ENCODE measurements at regions not wholly inside any gene's neighbourhood (a gene's known extent, or its start where the extent isn't known, plus 50 kb on each side); places are given as distances from the start of the nearest gene placed in this dataset.

- Mint-ChIP-seq H3K27me3 (ENCODE audit: insufficient read depth, unreplicated experiment) (no peaks in the 10 kb centered on the region), H3K9me3 (ENCODE audit: unreplicated experiment) (peaks cover 9% of the 10 kb centered on the region), H3K36me3 (ENCODE audit: insufficient read depth, unreplicated experiment) (no peaks in the 10 kb centered on the region), H3K4me1 (ENCODE audit: low read depth, unreplicated experiment) (no peaks in the 10 kb centered on the region), H3K4me3 (ENCODE audit: unreplicated experiment) (no peak overlapping the region), H3K27ac (ENCODE audit: unreplicated experiment) (no peak overlapping the region)
- Histone ChIP-seq H3K4me1 (peaks cover 5% of the 10 kb centered on the region; the same call in 1 of the 2 replicates), H3K27me3 (replicated peaks; ENCODE audit: control insufficient read depth, insufficient read depth, low read length) (no peaks in the 10 kb centered on the region), H3K9me3 (no peaks in the 10 kb centered on the region), H3K4me3 (ENCODE audit: low read depth, low read length) (no peak overlapping the region), H3K36me3 (ENCODE audit: control insufficient read depth, insufficient read depth, low read length) (no peaks in the 10 kb centered on the region)
- intact Hi-C loops (cut with micrococcal nuclease; ENCODE audit: unreplicated experiment): no loop called here
- no TSS peak for BruUV-seq (replicated peaks)
- TF ChIP-seq, protein P1, sequence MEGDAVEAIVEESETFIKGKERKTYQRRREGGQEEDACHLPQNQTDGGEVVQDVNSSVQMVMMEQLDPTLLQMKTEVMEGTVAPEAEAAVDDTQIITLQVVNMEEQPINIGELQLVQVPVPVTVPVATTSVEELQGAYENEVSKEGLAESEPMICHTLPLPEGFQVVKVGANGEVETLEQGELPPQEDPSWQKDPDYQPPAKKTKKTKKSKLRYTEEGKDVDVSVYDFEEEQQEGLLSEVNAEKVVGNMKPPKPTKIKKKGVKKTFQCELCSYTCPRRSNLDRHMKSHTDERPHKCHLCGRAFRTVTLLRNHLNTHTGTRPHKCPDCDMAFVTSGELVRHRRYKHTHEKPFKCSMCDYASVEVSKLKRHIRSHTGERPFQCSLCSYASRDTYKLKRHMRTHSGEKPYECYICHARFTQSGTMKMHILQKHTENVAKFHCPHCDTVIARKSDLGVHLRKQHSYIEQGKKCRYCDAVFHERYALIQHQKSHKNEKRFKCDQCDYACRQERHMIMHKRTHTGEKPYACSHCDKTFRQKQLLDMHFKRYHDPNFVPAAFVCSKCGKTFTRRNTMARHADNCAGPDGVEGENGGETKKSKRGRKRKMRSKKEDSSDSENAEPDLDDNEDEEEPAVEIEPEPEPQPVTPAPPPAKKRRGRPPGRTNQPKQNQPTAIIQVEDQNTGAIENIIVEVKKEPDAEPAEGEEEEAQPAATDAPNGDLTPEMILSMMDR (IDR thresholded peaks at IDR 0.05; ENCODE audit: insufficient read depth in 1 of 2, low read depth in 1 of 2, low read length in 1 of 2, severe bottlenecking in 1 of 2, unreplicated experiment in 1 of 2): no peak
- no peak for DNase-seq
- POLR2A ChIA-PET: no interaction called here
- CTCF ChIA-PET: no interaction called here
Measured at GRCh38 chr6:85192186-85192585, 257.7 kb upstream of the NT5E start.

- no peaks in the 10 kb centered on the region for H3K36me3 Mint-ChIP-seq (ENCODE audit: insufficient read depth, unreplicated experiment)
- Histone ChIP-seq H3K27me3 (replicated peaks; ENCODE audit: control insufficient read depth, insufficient read depth, low read length) (no peaks in the 10 kb centered on the region), H3K4me1 (peaks cover 5% of the 10 kb centered on the region; the same call in 1 of the 2 replicates), H3K4me3 (ENCODE audit: low read depth, low read length) (no peak overlapping the region), H3K9me3 (no peaks in the 10 kb centered on the region), H3K36me3 (ENCODE audit: control insufficient read depth, insufficient read depth, low read length) (no peaks in the 10 kb centered on the region)
- TF ChIP-seq, protein P1 (IDR thresholded peaks at IDR 0.05; ENCODE audit: insufficient read depth in 1 of 2, low read depth in 1 of 2, low read length in 1 of 2, severe bottlenecking in 1 of 2, unreplicated experiment in 1 of 2): no peak
- peaks cover 9% of the 10 kb centered on the region for H3K9me3 Mint-ChIP-seq (ENCODE audit: unreplicated experiment)
- H3K27me3 Mint-ChIP-seq (ENCODE audit: insufficient read depth, unreplicated experiment): no peaks in the 10 kb centered on the region
- H3K4me3 Mint-ChIP-seq (ENCODE audit: unreplicated experiment): no peak overlapping the region
- DNase-seq: no peak
- POLR2A ChIA-PET: no interaction called here
- no peak overlapping the region for H3K27ac Mint-ChIP-seq (ENCODE audit: unreplicated experiment)
- CTCF ChIA-PET: no interaction called here
- no TSS peak for BruUV-seq (replicated peaks)
- intact Hi-C loops (cut with micrococcal nuclease; ENCODE audit: unreplicated experiment): no loop called here
- no peaks in the 10 kb centered on the region for H3K4me1 Mint-ChIP-seq (ENCODE audit: low read depth, unreplicated experiment)
Measured at GRCh38 chr6:85191656-85192055, 258.2 kb upstream of the NT5E start.

GRCh38 chr6:85186546-85187175 lies 263.2 kb upstream of the NT5E start:
- Histone ChIP-seq H3K27me3 (replicated peaks; ENCODE audit: control insufficient read depth, insufficient read depth, low read length) (no peaks in the 10 kb centered on the region), H3K36me3 (ENCODE audit: control insufficient read depth, insufficient read depth, low read length) (no peaks in the 10 kb centered on the region), H3K4me3 (ENCODE audit: low read depth, low read length) (no peak overlapping the region), H3K9me3 (no peaks in the 10 kb centered on the region), H3K4me1 (no peaks in the 10 kb centered on the region)
- Mint-ChIP-seq H3K36me3 (ENCODE audit: insufficient read depth, unreplicated experiment) (no peaks in the 10 kb centered on the region), H3K27ac (ENCODE audit: unreplicated experiment) (no peak overlapping the region), H3K4me1 (ENCODE audit: low read depth, unreplicated experiment) (no peaks in the 10 kb centered on the region), H3K9me3 (ENCODE audit: unreplicated experiment) (peaks cover 9% of the 10 kb centered on the region), H3K27me3 (ENCODE audit: insufficient read depth, unreplicated experiment) (no peaks in the 10 kb centered on the region), H3K4me3 (ENCODE audit: unreplicated experiment) (no peak overlapping the region)
- DNase-seq: no peak
- BruUV-seq (replicated peaks): no TSS peak
- intact Hi-C loops (cut with micrococcal nuclease; ENCODE audit: unreplicated experiment): no loop called here
- TF ChIP-seq, protein P1 (IDR thresholded peaks at IDR 0.05; ENCODE audit: insufficient read depth in 1 of 2, low read depth in 1 of 2, low read length in 1 of 2, severe bottlenecking in 1 of 2, unreplicated experiment in 1 of 2): no peak
- CTCF ChIA-PET: no interaction called here
- POLR2A ChIA-PET: no interaction called here
